Panc1 (cell line): ENCODE measurements at regions not wholly inside any gene's neighbourhood (a gene's known extent, or its start where the extent isn't known, plus 50 kb on each side); places are given as distances from the start of the nearest gene placed in this dataset.

ENCODE experiments used
- ATAC-seq: fragments of 200-7000 bp; cut with Tn5 transposase; 2 replicates; pipeline ENCODE4 v1.9.1; 2020; ENCODE audit warnings: mild to moderate bottlenecking, moderate library complexity
- BruUV-seq: library from RNA; stranded (reverse); fragments of 400-500 nt; replicated peaks from 2 replicates; lab custom pipeline; 2021; lab: Mats Ljungman, UMichigan
- CTCF ChIA-PET: fragments of 300-600 bp; sonication (Branson Sonifier 250); formaldehyde crosslinking; loops from one replicate; lab custom pipeline; 2022; ENCODE audit warnings: antibody characterized with exemption; lab: Charles Lee
- POLR2A ChIA-PET: fragments of 300-600 bp; sonication (Branson Sonifier 250); formaldehyde crosslinking; loops from one replicate; lab custom pipeline; 2022; ENCODE audit warnings: antibody characterized with exemption; lab: Charles Lee
- DNase-seq: peaks from one replicate; pipeline ENCODE4 v3.0.0-alpha.2; 2010; ENCODE audit warnings: low read depth, low spot score
- H3K27ac ChIP-seq: 2 replicates; pipeline ENCODE4 v1.5.1; 2011; ENCODE audit warnings: mild to moderate bottlenecking, low read length, inconsistent platforms
- H3K27me3 ChIP-seq: fragments of 200-500 bp; sonication (Bioruptor generic); 2 replicates; pipeline ENCODE4 v1.6.0; 2014; ENCODE audit warnings: low read length, inconsistent platforms; ENCODE audit not compliant: control insufficient read depth, insufficient read depth
- H3K36me3 ChIP-seq: fragments of 200-500 bp; sonication (Bioruptor generic); 2 replicates; pipeline ENCODE4 v1.5.1; 2014; ENCODE audit warnings: inconsistent platforms, mild to moderate bottlenecking, low read length, moderate library complexity; ENCODE audit not compliant: control insufficient read depth, insufficient read depth
- H3K4me1 ChIP-seq: 2 replicates; pipeline ENCODE4 v1.5.1; 2011; ENCODE audit warnings: inconsistent platforms, mild to moderate bottlenecking, low read length, moderate library complexity; ENCODE audit not compliant: control insufficient read depth, insufficient read depth
- H3K4me3 ChIP-seq, 2 experiments: 2 replicates each; pipeline ENCODE4 v1.5.1; 2011 to 2012; ENCODE audit warnings: low read depth in 2 of 2, low read length in 2 of 2, mild to moderate bottlenecking in 2 of 2, inconsistent platforms in 1 of 2, moderate library complexity in 1 of 2
- H3K9me3 ChIP-seq: fragments of 200-500 bp; sonication (Bioruptor generic); 2 replicates; pipeline ENCODE4 v1.5.1; 2014; ENCODE audit warnings: low read depth, mild to moderate bottlenecking, inconsistent platforms, low read length, moderate library complexity; ENCODE audit not compliant: control insufficient read depth, insufficient read depth
- POLR2AphosphoS5 ChIP-seq: IDR thresholded peaks from 2 replicates; pipeline ENCODE4 v1.6.1; 2012; ENCODE audit warnings: mild to moderate bottlenecking, low read depth, low read length, moderate library complexity
- REST ChIP-seq, 2 experiments: IDR thresholded peaks; 2 replicates each; pipeline ENCODE4 v1.6.1; 2011 to 2012; ENCODE audit warnings: low read depth in 2 of 2, control low read depth in 1 of 2, low read length in 1 of 2, mild to moderate bottlenecking in 1 of 2, moderate library complexity in 1 of 2; ENCODE audit not compliant: insufficient read depth in 1 of 2
- SIN3A ChIP-seq: IDR thresholded peaks from 2 replicates; pipeline ENCODE4 v1.6.1; 2012; ENCODE audit warnings: low read depth, mild to moderate bottlenecking, low read length, moderate library complexity, borderline replicate concordance; ENCODE audit not compliant: insufficient read depth
- TCF7L2 ChIP-seq: IDR thresholded peaks from 2 replicates; pipeline ENCODE4 v1.6.1; 2011; ENCODE audit warnings: mild to moderate bottlenecking, low read depth, low read length, inconsistent platforms
- in situ Hi-C: cut with HindIII; loops from 2 replicates; pipeline ENCODE4 v1.10.0; 2016; ENCODE audit warnings: low sequenced_read_pairs, low pct_unique_long_range_greater_than_20kb
- intact Hi-C: fragments of 100-400 bp; cut with micrococcal nuclease; formaldehyde crosslinking; loops from one replicate; pipeline ENCODE4 v1.10.0; 2022; ENCODE audit not compliant: unreplicated experiment
- TF ChIP-seq, protein P1 (sequence below): fragments of 450-650 bp; IDR thresholded peaks from 2 replicates; pipeline ENCODE4 v1.5.1; 2017; ENCODE audit warnings: mild to moderate bottlenecking

DNA sequence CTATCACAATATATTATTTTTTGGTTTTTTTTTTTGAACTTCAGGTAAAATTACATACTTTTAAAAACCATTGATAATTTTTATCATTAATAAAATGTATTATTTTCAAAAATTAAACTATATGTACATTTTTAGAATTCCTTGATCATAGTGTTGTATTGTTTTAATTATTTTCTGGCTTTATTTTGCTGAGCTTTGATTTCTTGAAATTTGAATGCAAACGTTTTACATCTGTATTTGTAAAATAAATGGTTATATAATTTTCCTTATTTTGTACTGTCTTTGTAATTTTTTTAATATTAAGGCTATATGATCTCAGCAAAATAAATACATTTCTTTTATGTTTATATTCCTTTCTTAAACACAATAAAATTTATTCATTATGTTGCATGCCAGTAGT is 125.6 kb downstream of the KIF2B start:
- ATAC-seq (no peak), DNase-seq (no peak)
- Histone ChIP-seq H3K4me3 (no peak overlapping the region), H3K4me1 (no peaks in the 10 kb centered on the region), H3K36me3 (no peaks in the 10 kb centered on the region), H3K27me3 (no peaks in the 10 kb centered on the region), H3K27ac (no peak overlapping the region), H3K9me3 (peaks cover 5% of the 10 kb centered on the region; the same call in 1 of the 2 replicates)
- intact Hi-C loops, result no loop called here
- ChIA-PET POLR2A (no interaction called here), CTCF (no interaction called here)
- no peak for TF ChIP-seq SIN3A
- no TSS peak for BruUV-seq
- in situ Hi-C loops, result no loop called here

- in situ Hi-C loops, result no loop called here
- no peak for ATAC-seq
- Histone ChIP-seq H3K4me3 (no peak overlapping the region), H3K9me3 (peaks cover 5% of the 10 kb centered on the region; the same call in 1 of the 2 replicates), H3K4me1 (no peaks in the 10 kb centered on the region), H3K27me3 (no peaks in the 10 kb centered on the region), H3K36me3 (no peaks in the 10 kb centered on the region), H3K27ac (no peak overlapping the region)
- BruUV-seq, result no TSS peak
- intact Hi-C loops, result no loop called here
- no peak for DNase-seq
- CTCF ChIA-PET, result no interaction called here
- POLR2A ChIA-PET, result no interaction called here
- TF ChIP-seq SIN3A, result no peak
Measured at GRCh38 chr17:53949473-53950090, 126.9 kb downstream of the KIF2B start.

DNA sequence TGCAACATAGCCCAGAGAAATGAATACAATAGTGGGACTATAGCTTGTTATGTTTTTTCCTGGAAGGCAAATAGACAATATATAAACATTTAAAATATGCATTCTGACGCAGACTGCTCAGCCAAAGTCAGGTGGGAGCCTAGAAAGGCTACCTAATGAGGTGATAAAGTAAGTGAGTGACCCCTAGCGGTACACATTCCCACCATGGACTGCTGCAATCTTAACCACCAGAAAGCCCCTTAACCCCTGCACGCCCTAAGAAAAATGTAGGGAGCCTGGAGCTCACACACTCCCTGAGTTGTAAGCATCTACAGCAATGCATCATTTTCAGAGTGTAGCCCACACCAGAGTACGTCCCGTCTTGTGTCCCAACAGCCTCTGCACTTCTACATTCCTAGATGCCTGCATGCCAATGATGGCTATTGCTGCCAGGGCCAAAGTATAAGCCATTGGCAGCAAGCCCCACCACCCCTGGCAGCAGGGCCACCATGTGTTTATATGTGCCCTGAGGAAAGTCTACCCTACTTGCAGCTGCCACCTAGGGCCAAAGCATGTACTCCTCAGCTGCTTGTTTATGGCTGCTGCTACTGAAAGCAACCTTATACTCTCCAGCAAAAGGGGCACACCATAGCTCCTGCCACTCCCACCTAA is 127.6 kb downstream of the KIF2B start:
- TF ChIP-seq REST (IDR thresholded peaks at IDR 0.05; ENCODE audit: insufficient read depth in 1 of 2, low read depth in 2 of 2, low read length in 1 of 2) (no peak), TCF7L2 (no peak), POLR2AphosphoS5 (no peak), SIN3A (no peak)
- TF ChIP-seq, protein P1, sequence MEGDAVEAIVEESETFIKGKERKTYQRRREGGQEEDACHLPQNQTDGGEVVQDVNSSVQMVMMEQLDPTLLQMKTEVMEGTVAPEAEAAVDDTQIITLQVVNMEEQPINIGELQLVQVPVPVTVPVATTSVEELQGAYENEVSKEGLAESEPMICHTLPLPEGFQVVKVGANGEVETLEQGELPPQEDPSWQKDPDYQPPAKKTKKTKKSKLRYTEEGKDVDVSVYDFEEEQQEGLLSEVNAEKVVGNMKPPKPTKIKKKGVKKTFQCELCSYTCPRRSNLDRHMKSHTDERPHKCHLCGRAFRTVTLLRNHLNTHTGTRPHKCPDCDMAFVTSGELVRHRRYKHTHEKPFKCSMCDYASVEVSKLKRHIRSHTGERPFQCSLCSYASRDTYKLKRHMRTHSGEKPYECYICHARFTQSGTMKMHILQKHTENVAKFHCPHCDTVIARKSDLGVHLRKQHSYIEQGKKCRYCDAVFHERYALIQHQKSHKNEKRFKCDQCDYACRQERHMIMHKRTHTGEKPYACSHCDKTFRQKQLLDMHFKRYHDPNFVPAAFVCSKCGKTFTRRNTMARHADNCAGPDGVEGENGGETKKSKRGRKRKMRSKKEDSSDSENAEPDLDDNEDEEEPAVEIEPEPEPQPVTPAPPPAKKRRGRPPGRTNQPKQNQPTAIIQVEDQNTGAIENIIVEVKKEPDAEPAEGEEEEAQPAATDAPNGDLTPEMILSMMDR, result no peak
- Histone ChIP-seq H3K27me3 (no peaks in the 10 kb centered on the region), H3K36me3 (no peaks in the 10 kb centered on the region), H3K9me3 (peaks cover 5% of the 10 kb centered on the region; the same call in 1 of the 2 replicates), H3K27ac (no peak overlapping the region), H3K4me3 (no peak overlapping the region), H3K4me1 (no peaks in the 10 kb centered on the region)
- DNase-seq (no peak), ATAC-seq (no peak)
- CTCF ChIA-PET, result no interaction called here
- in situ Hi-C loops, result no loop called here
- intact Hi-C loops, result no loop called here
- BruUV-seq, result no TSS peak
- POLR2A ChIA-PET, result no interaction called here
